ENCODE measurements at regions not wholly inside any gene's neighbourhood (a gene's known extent, or its start where the extent isn't known, plus 50 kb on each side); places are given as distances from the start of the nearest gene placed in this dataset.

GRCh38 chrY:16636254-16636653, 1243.8 kb downstream of the CDY2B start:
- H3K27me3 Mint-ChIP-seq (ENCODE audit: unreplicated experiment): no peaks in the 10 kb centered on the region
- H3K4me1 Mint-ChIP-seq (ENCODE audit: unreplicated experiment): no peaks in the 10 kb centered on the region
- no peaks in the 10 kb centered on the region for H3K36me3 Mint-ChIP-seq (ENCODE audit: low read depth, unreplicated experiment)
- DNase-seq (ENCODE audit: low spot score): no peak
- H3K4me3 Mint-ChIP-seq (ENCODE audit: unreplicated experiment): no peak overlapping the region
- TF ChIP-seq CTCF (IDR thresholded peaks at IDR 0.05; ENCODE audit: unreplicated experiment): no peak
- H3K27ac Mint-ChIP-seq (ENCODE audit: unreplicated experiment): no peak overlapping the region
- H3K9me3 Mint-ChIP-seq (ENCODE audit: unreplicated experiment): no peaks in the 10 kb centered on the region

- H3K36me3 Mint-ChIP-seq (ENCODE audit: low read depth, unreplicated experiment): no peaks in the 10 kb centered on the region
- no peaks in the 10 kb centered on the region for H3K9me3 Mint-ChIP-seq (ENCODE audit: unreplicated experiment)
- no peak overlapping the region for H3K4me3 Mint-ChIP-seq (ENCODE audit: unreplicated experiment)
- H3K4me1 Mint-ChIP-seq (ENCODE audit: unreplicated experiment): no peaks in the 10 kb centered on the region
- no peak overlapping the region for H3K27ac Mint-ChIP-seq (ENCODE audit: unreplicated experiment)
- no peak for TF ChIP-seq CTCF (IDR thresholded peaks at IDR 0.05; ENCODE audit: unreplicated experiment)
- DNase-seq (ENCODE audit: low spot score): no peak
- no peaks in the 10 kb centered on the region for H3K27me3 Mint-ChIP-seq (ENCODE audit: unreplicated experiment)
Observed at GRCh38 chrY:16629146-16629545, 1250.9 kb downstream of the CDY2B start.

- Mint-ChIP-seq H3K4me1 (ENCODE audit: unreplicated experiment) (no peaks in the 10 kb centered on the region), H3K4me3 (ENCODE audit: unreplicated experiment) (no peak overlapping the region), H3K36me3 (ENCODE audit: low read depth, unreplicated experiment) (no peaks in the 10 kb centered on the region), H3K9me3 (ENCODE audit: unreplicated experiment) (no peaks in the 10 kb centered on the region), H3K27ac (ENCODE audit: unreplicated experiment) (no peak overlapping the region), H3K27me3 (ENCODE audit: unreplicated experiment) (no peaks in the 10 kb centered on the region)
- no peak for TF ChIP-seq CTCF (IDR thresholded peaks at IDR 0.05; ENCODE audit: unreplicated experiment)
- DNase-seq (ENCODE audit: low spot score): no peak
Observed at GRCh38 chrY:16627122-16627521, 1252.9 kb downstream of the CDY2B start.

- no peak for TF ChIP-seq CTCF (IDR thresholded peaks at IDR 0.05; ENCODE audit: unreplicated experiment)
- no peaks in the 10 kb centered on the region for H3K4me1 Mint-ChIP-seq (ENCODE audit: unreplicated experiment)
- H3K27me3 Mint-ChIP-seq (ENCODE audit: unreplicated experiment): peaks cover 2% of the 10 kb centered on the region
- no peak for DNase-seq (ENCODE audit: low spot score)
- no peaks in the 10 kb centered on the region for H3K9me3 Mint-ChIP-seq (ENCODE audit: unreplicated experiment)
- H3K4me3 Mint-ChIP-seq (ENCODE audit: unreplicated experiment): no peak overlapping the region
- no peaks in the 10 kb centered on the region for H3K36me3 Mint-ChIP-seq (ENCODE audit: low read depth, unreplicated experiment)
- H3K27ac Mint-ChIP-seq (ENCODE audit: unreplicated experiment): no peak overlapping the region
Observed at GRCh38 chrY:16616201-16616975, 1263.6 kb downstream of the CDY2B start.

- Mint-ChIP-seq H3K36me3 (ENCODE audit: low read depth, unreplicated experiment) (no peaks in the 10 kb centered on the region), H3K27ac (ENCODE audit: unreplicated experiment) (no peak overlapping the region), H3K27me3 (ENCODE audit: unreplicated experiment) (no peaks in the 10 kb centered on the region), H3K9me3 (ENCODE audit: unreplicated experiment) (no peaks in the 10 kb centered on the region), H3K4me3 (ENCODE audit: unreplicated experiment) (no peak overlapping the region), H3K4me1 (ENCODE audit: unreplicated experiment) (no peaks in the 10 kb centered on the region)
- no peak for DNase-seq (ENCODE audit: low spot score)
- no peak for TF ChIP-seq CTCF (IDR thresholded peaks at IDR 0.05; ENCODE audit: unreplicated experiment)
Observed at GRCh38 chrY:16608679-16609078, 1271.3 kb downstream of the CDY2B start.
